ES-I3 (cell line): ENCODE measurements at regions not wholly inside any gene's neighbourhood (a gene's known extent, or its start where the extent isn't known, plus 50 kb on each side); places are given as distances from the start of the nearest gene placed in this dataset.

Experiments used
- H3K36me3 ChIP-seq: 2 replicates; pipeline ENCODE4 v1.6.1; 2013; ENCODE audit warnings: mild to moderate bottlenecking, low read length, control low read depth, moderate library complexity; ENCODE audit not compliant: insufficient read depth
- H3K4me1 ChIP-seq: 2 replicates; pipeline ENCODE4 v1.6.1; 2013; ENCODE audit warnings: mild to moderate bottlenecking, control low read depth, low read length; ENCODE audit not compliant: insufficient read depth
- H3K9ac ChIP-seq: 2 replicates; pipeline ENCODE4 v1.6.1; 2013; ENCODE audit warnings: low read depth, mild to moderate bottlenecking, low read length, moderate library complexity
- H3K9me3 ChIP-seq: 2 replicates; pipeline ENCODE4 v1.6.1; 2013; ENCODE audit warnings: mild to moderate bottlenecking, low read length, moderate library complexity; ENCODE audit not compliant: control insufficient read depth, insufficient read depth

DNA sequence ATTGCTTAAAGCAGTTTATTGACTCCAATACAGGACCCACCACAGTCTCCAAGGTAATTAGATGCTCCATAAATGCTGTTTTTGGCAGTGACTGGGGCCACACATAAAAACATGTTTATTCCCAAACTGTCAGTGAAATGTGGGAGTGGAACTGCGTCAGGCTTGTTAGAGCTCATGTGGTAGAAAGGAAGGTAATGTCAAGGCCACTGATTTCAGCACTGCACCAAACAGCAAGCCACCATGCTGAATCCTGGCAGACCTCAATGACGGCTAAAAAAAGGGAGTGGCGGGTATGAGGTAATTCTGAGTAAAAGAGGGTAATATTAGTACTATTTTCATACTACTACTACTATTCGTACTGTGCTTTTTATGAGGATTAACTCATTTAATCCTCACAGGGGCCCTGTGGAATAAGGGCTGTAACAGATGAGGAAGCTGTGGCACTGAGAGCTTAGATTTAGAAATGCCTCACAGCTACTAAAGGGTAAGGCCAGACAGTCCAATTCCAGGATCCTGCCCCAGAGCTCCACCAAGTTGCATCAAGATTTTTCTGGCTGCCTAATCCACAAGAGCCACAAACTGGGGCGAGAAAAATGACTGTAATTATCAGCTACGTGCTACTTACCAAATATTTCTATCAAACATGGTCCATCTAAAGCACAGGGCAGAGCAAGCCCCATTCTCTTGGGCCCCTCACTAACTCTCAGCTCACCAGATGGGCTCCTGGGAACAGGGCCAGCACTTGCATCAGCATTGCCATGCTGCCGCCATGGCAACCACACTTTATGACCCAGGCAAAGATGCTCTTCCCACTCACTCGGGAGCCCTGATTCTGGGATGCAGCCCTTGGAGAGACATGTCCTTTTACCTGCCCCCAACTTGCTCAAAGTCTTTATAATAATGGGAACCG lies 83.6 kb upstream of the SPATA12 start:
- Histone ChIP-seq H3K9ac (no peak overlapping the region), H3K9me3 (no peaks in the 10 kb centered on the region), H3K4me1 (peaks cover 3% of the 10 kb centered on the region; the same call in 1 of the 2 replicates), H3K36me3 (peaks cover 4% of the 10 kb centered on the region; the same call in 1 of the 2 replicates)

DNA sequence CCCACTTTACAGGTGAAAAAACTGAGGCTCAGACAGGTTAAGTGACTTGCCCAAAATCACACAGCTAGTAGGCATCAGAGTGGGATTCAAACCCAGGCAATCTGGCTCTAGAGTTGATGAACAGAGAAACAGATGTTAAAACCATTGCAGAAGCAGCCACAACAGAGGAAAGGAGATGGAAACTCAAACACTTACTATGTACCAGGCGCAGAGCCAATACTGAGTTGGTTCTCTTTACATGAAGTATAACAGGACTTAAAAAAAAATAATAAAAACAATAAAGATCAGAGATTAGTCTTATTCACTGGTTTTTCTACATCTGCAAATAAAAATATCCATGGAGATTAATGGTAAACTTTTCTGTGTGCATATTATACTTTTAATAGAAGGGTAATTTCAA lies 84.9 kb upstream of the SPATA12 start:
- H3K4me1 ChIP-seq: peaks cover 3% of the 10 kb centered on the region; the same call in 1 of the 2 replicates
- H3K36me3 ChIP-seq: peaks cover 3% of the 10 kb centered on the region; the same call in 1 of the 2 replicates
- H3K9me3 ChIP-seq: no peaks in the 10 kb centered on the region
- no peak overlapping the region for H3K9ac ChIP-seq

DNA sequence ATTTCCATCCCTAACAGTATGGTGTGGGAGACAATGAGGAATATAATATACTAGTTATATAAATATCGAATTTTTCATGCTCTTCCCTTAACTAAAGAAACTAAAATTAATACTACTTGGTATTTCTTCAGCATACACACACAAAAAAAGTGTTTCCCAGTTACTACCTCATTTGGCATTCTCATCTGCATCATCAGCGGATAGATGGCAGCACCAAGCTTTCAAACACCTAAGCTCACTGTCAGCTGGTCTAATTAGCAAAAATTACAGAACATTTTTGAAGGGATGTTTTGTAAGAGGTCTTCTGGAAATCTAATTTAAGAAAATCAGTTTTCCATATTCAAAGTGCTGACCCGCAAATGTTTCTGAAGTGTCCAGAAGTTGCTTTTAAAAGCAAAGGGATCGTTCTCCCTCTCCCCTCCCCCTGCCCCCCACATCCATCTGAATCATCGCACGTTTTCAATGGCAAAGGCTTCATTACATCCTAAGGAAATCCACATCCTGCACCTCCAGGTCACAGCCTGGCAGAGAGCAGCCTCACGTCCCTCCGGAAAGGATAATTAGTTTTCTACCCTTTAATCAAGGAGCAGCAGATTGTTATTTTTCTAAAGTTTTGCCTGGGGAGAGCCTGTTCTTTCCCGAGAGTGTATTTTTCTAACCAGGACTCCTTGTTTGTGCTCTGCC lies 86.1 kb upstream of the SPATA12 start:
- H3K9me3 ChIP-seq: no peaks in the 10 kb centered on the region
- peaks cover 3% of the 10 kb centered on the region; the same call in 1 of the 2 replicates for H3K4me1 ChIP-seq
- H3K36me3 ChIP-seq: peaks cover 3% of the 10 kb centered on the region; the same call in 1 of the 2 replicates
- H3K9ac ChIP-seq: no peak overlapping the region

DNA sequence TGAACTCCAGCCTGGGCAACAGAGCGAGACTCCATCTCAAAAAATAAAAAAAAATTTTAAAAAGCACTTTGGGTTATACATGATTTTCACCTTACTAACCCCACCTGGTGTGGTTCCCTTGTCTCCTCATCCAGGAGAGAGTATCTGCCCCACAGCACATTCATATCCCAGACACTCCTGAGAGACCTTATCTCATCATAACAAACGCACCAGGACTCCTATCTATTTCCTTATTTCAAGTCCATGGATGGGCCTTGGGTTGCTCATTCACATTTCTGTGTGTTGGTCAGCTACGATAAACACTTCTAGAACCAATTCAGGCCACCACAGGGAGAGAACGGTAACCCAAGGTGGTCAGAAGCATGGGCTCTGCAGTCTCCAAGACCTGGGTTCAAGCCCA lies 88.6 kb upstream of the SPATA12 start:
- Histone ChIP-seq H3K9ac (no peak overlapping the region), H3K9me3 (no peaks in the 10 kb centered on the region), H3K4me1 (peaks cover 3% of the 10 kb centered on the region; the same call in 1 of the 2 replicates), H3K36me3 (peaks cover 3% of the 10 kb centered on the region; the same call in 1 of the 2 replicates)

DNA sequence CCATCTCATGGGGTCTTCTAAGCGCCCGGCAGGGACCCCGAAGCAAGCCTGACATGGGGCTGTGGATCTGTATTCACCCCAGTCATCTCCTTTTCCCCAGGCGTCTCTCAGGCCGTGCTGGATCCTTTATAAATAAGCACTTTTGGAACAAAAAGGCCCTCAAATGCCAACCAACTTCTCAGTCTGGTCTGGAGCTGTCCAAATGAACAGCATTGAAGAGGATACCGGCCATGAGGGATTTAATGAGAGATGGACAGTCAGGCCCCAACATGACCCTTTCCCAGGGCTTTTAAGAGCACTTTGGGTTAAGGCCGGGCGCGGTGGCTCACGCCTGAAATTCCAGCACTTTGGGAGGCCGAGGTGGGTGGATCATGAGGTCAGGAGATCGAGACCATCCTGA lies 89.2 kb upstream of the SPATA12 start:
- Histone ChIP-seq H3K36me3 (peaks cover 3% of the 10 kb centered on the region; the same call in 1 of the 2 replicates), H3K4me1 (peaks cover 3% of the 10 kb centered on the region; the same call in 1 of the 2 replicates)

DNA sequence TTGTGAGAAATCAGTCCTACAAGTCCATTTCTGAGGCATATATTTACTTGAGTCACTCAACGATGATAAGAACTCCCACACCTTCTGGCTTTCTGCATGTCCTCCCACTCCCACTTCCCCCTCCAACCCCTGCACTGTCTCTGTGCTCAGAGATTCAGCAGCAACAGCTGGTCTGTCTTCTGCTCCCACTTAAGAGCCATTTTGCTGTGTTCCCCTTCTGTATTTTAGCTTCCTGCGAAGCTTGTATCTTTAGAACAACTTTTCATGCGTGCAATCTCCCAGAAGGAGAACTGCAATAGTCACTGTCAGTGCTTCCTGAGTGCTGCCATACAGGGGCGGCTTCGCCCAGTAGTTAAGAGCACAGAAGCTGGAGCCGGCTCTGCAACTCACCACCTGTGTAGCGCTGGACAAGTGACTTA lies 90.0 kb upstream of the SPATA12 start:
- Histone ChIP-seq H3K9me3 (no peaks in the 10 kb centered on the region), H3K36me3 (peaks cover 3% of the 10 kb centered on the region; the same call in 1 of the 2 replicates), H3K4me1 (peaks cover 3% of the 10 kb centered on the region; the same call in 1 of the 2 replicates), H3K9ac (no peak overlapping the region)

More for the DNA sequence above, 89.2 kb upstream of the SPATA12 start:
- Histone ChIP-seq H3K9ac (no peak overlapping the region), H3K9me3 (no peaks in the 10 kb centered on the region)

DNA sequence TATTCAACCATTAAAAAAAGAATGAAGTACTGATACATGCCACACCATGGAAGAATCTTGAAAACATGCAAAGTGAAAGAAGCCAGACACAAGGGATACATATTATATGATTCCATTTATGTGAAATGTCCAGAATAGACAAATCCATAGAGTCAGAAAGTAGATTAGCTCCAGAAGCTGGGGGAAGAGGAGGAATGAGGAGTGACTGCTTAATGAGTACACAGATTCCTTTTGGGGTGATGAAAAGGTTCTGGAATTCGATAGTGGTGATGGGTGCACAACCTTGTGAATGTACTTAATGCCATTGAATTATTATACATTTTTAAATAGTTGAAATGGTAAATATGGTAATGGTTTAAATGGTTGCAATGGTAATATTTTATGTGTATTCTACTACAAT lies 90.6 kb upstream of the SPATA12 start:
- H3K36me3 ChIP-seq: peaks cover 3% of the 10 kb centered on the region; the same call in 1 of the 2 replicates
- no peaks in the 10 kb centered on the region for H3K9me3 ChIP-seq
- H3K9ac ChIP-seq: no peak overlapping the region
- H3K4me1 ChIP-seq: peaks cover 3% of the 10 kb centered on the region; the same call in 1 of the 2 replicates

DNA sequence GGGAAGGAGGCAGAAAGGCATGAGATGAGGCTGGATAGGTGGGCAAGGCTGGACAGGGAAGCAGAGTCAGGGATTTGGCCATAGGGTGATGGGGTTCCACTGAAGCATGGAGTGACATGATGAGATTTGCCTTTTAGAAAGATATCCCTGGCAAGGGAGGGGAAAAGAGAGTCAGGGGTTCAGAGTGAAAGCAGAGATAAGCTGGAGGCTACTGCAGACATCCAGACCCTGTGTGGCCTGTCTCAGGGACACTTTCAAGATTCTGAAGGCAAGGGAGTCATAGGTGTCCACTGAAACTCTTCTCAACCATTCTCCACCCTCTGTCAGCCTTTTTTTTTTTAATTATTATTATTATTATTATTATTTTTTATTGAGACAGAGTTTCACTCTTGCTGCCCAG lies 94.0 kb upstream of the SPATA12 start:
- Histone ChIP-seq H3K36me3 (no peaks in the 10 kb centered on the region), H3K9ac (no peak overlapping the region)

DNA sequence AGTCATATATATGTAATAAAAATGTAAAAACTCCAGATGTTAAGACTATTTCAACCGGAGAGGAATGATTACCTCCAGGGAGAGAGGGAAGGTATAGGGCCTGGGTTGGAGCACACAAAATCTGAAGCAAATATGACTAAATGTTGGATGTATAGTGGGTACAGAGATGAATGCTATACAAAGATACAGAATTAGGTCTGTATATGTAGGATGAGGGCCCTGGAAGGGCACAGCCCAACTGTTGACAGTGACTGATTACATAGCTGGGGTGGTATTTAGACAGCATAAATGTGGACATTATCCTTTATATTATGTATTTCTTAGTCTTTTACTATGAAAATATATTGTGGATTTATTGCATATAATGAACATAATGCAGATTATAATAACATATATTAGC lies 94.4 kb upstream of the SPATA12 start:
- Histone ChIP-seq H3K4me1 (no peaks in the 10 kb centered on the region), H3K9me3 (no peaks in the 10 kb centered on the region), H3K36me3 (no peaks in the 10 kb centered on the region), H3K9ac (no peak overlapping the region)

More for the DNA sequence above, 94.0 kb upstream of the SPATA12 start:
- Histone ChIP-seq H3K4me1 (no peaks in the 10 kb centered on the region), H3K9me3 (no peaks in the 10 kb centered on the region)

DNA sequence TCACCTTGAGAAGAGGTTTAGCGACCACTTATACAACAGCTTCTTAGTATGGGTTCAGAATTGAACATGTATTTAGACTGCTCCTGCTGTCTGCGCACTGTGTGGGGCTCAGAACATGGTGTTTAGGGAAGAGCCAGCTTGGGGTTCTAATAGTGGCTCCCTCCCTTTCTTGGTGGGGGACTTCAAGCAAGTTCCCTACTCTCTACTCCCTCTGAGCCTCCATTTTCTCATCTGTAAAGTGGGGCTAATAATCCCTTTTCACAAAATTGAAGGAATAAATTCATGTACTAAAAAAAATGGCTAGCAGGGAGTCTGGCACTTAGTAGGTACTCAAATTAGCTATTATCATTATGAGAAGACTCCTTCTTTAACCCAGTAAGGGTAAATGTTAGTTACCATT lies 97.5 kb upstream of the SPATA12 start:
- Histone ChIP-seq H3K4me1 (no peaks in the 10 kb centered on the region), H3K36me3 (no peaks in the 10 kb centered on the region), H3K9me3 (no peaks in the 10 kb centered on the region), H3K9ac (no peak overlapping the region)

DNA sequence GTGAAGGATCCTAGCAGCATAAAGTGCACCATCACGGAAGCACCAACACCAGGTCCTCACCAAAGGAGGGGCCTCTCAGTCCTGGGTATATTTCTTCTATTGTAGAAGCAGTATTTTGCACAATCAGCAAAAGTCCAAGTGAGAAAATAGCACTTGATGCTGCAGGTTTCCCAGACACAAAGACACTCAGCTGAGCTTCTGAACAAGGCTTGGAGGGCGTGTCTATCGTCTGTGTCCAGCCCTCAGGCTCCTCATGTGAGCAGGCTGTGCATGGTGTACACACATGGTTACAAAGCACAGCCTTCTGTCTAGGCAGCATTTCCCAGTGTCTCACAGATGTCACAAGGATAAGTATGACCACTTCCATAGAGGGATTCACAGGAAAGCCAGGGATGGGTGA lies 98.3 kb upstream of the SPATA12 start:
- no peaks in the 10 kb centered on the region for H3K9me3 ChIP-seq
- no peak overlapping the region for H3K9ac ChIP-seq
- no peaks in the 10 kb centered on the region for H3K4me1 ChIP-seq
- H3K36me3 ChIP-seq: no peaks in the 10 kb centered on the region

DNA sequence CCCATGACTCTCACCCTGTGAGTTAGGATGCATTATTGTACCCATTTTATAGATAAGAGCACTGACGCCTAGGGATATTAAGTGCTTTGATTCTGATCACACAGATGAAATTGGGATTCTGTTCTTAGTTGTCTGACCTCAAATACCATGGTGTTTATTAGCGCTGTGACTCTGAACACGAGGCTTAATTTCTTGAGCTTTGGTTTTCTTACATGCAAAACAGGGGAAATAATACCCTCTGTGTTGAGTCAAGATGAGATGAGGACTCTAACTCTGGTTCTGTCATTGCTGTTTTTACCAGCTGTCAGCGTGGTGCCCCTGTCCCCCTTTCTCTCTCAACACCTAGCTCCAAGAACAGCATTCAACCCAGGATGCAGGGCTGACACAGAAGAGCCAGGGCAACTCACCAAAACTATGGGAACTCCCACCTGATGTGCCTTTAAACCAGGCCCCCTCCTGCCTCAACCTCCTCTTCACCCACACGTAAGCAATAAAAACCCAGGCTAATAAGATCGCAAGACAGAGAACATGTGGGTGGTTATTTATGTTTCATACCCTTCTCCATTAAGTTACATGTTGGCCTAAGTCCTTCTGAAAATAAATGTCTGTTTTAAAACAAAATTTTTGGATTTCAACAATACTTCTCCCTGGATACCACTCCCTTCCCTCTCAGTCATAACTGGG lies 100.1 kb upstream of the SPATA12 start:
- H3K9me3 ChIP-seq: no peaks in the 10 kb centered on the region
- no peaks in the 10 kb centered on the region for H3K36me3 ChIP-seq
- no peaks in the 10 kb centered on the region for H3K4me1 ChIP-seq
- no peak overlapping the region for H3K9ac ChIP-seq

DNA sequence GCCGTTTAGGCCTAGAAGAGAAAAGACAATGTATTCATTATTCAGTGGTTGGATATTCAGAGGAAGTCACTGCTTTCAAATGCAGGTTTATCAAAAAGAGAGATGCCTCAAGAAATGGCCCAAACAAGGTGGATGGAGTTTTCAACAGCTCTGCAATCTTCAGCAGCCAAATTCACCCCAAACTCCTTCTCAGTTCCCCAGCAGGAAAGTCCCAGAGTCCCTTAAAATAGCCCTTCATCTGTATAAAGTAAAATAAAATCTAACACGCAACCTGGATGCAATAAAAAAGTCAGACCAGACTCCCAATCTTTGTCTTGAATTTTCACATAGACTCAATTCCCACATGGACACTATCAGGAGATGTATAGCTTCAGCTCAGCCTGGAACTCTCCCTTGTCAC lies 101.6 kb upstream of the SPATA12 start:
- Histone ChIP-seq H3K36me3 (no peaks in the 10 kb centered on the region), H3K9me3 (no peaks in the 10 kb centered on the region), H3K4me1 (no peaks in the 10 kb centered on the region), H3K9ac (no peak overlapping the region)

DNA sequence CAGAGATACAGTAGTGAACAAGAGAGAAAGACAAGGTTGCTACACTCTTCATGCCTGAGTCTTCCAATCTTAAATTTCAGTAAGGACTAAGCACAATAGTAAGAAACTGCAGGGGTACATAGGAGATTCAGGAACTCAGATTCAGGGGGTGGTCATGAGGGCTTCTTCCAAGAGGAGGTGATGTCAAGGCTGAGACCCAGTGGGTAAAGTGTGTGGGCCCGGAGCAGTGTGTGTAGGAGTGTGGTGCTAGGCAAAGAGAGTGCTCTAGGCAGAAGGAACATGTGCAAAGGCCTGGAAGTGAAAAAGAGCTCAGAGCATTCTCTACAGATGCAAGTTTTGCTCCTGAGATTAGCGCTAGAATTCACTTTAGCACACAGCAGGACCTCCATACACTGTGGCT lies 102.9 kb upstream of the SPATA12 start:
- no peaks in the 10 kb centered on the region for H3K4me1 ChIP-seq
- H3K9me3 ChIP-seq: no peaks in the 10 kb centered on the region
- H3K9ac ChIP-seq: no peak overlapping the region
- no peaks in the 10 kb centered on the region for H3K36me3 ChIP-seq
